ENCODE measurements at regions not wholly inside any gene's neighbourhood (a gene's known extent, or its start where the extent isn't known, plus 50 kb on each side); places are given as distances from the start of the nearest gene placed in this dataset.

DNA sequence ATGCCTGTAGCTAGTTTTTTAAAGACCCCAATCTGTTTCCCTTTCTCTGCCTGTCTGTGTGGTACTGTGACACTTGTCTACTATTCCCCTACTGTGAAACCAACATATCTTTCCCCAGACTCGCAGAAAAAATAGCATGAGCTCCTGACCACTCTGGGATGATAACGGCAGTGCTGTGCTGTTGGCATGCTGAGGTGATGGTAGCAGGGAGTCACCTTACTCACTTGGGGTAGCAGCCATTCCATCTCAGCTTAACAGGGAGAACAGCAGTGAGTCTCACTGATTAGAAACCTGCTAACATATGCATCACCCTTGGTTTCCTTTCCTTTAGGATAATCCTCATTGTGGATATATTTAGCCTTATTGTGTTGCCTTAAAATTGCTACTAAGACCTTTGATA is 469.6 kb upstream of the FZD8 start:
- H3K36me3 ChIP-seq (ENCODE audit: control insufficient read depth, insufficient read depth, low read length) = no peaks in the 10 kb centered on the region
- no peak for DNase-seq (ENCODE audit: low read depth)
- H3K4me3 ChIP-seq (ENCODE audit: low read depth, low read length) = no peak overlapping the region
- no peaks in the 10 kb centered on the region for H3K27me3 ChIP-seq (ENCODE audit: control insufficient read depth, insufficient read depth, low read length)
- TF ChIP-seq, protein P1, sequence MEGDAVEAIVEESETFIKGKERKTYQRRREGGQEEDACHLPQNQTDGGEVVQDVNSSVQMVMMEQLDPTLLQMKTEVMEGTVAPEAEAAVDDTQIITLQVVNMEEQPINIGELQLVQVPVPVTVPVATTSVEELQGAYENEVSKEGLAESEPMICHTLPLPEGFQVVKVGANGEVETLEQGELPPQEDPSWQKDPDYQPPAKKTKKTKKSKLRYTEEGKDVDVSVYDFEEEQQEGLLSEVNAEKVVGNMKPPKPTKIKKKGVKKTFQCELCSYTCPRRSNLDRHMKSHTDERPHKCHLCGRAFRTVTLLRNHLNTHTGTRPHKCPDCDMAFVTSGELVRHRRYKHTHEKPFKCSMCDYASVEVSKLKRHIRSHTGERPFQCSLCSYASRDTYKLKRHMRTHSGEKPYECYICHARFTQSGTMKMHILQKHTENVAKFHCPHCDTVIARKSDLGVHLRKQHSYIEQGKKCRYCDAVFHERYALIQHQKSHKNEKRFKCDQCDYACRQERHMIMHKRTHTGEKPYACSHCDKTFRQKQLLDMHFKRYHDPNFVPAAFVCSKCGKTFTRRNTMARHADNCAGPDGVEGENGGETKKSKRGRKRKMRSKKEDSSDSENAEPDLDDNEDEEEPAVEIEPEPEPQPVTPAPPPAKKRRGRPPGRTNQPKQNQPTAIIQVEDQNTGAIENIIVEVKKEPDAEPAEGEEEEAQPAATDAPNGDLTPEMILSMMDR (IDR thresholded peaks at IDR 0.05; ENCODE audit: insufficient read depth, low read length, poor library complexity, severe bottlenecking) = no peak

DNA sequence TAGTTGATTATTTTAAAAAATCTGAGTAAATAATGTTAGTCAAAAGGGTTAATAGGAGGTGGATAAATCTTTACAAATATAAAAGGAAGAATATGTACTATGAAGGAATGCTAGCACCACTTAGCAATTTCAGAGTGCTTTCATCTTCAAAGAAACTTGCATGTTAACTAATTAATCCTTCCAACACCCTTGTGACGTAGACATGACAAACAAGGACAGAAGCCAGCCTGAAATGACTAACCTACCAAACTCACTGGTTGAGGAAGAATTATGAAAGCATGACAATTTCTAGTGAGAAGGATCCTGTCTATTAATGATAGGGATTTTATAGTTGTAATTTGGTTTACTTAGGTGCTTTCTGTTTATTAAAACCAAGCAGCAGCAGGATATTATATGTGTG is 468.0 kb upstream of the FZD8 start:
- Histone ChIP-seq H3K36me3 (ENCODE audit: control insufficient read depth, insufficient read depth, low read length) (no peaks in the 10 kb centered on the region), H3K4me3 (ENCODE audit: low read depth, low read length) (no peak overlapping the region), H3K27me3 (ENCODE audit: control insufficient read depth, insufficient read depth, low read length) (no peaks in the 10 kb centered on the region)
- TF ChIP-seq, protein P1 (IDR thresholded peaks at IDR 0.05; ENCODE audit: insufficient read depth, low read length, poor library complexity, severe bottlenecking) = no peak
- DNase-seq (ENCODE audit: low read depth) = no peak

- Histone ChIP-seq H3K4me3 (ENCODE audit: low read depth, low read length) (no peak overlapping the region), H3K27me3 (ENCODE audit: control insufficient read depth, insufficient read depth, low read length) (no peaks in the 10 kb centered on the region), H3K36me3 (ENCODE audit: control insufficient read depth, insufficient read depth, low read length) (no peaks in the 10 kb centered on the region)
- TF ChIP-seq, protein P1 (IDR thresholded peaks at IDR 0.05; ENCODE audit: insufficient read depth, low read length, poor library complexity, severe bottlenecking) = no peak
- DNase-seq (ENCODE audit: low read depth) = no peak
These were observed 467.4 kb upstream of the FZD8 start for GRCh38 chr10:36109399-36110023.

GRCh38 chr10:36097696-36098095 is 455.6 kb upstream of the FZD8 start:
- Histone ChIP-seq H3K4me3 (ENCODE audit: low read depth, low read length) (no peak overlapping the region), H3K36me3 (ENCODE audit: control insufficient read depth, insufficient read depth, low read length) (no peaks in the 10 kb centered on the region), H3K27me3 (ENCODE audit: control insufficient read depth, insufficient read depth, low read length) (no peaks in the 10 kb centered on the region)
- DNase-seq (ENCODE audit: low read depth) = no peak
- TF ChIP-seq, protein P1 (IDR thresholded peaks at IDR 0.05; ENCODE audit: insufficient read depth, low read length, poor library complexity, severe bottlenecking) = no peak

- DNase-seq (ENCODE audit: low read depth) = no peak
- H3K36me3 ChIP-seq (ENCODE audit: control insufficient read depth, insufficient read depth, low read length) = no peaks in the 10 kb centered on the region
- TF ChIP-seq, protein P1 (IDR thresholded peaks at IDR 0.05; ENCODE audit: insufficient read depth, low read length, poor library complexity, severe bottlenecking) = no peak
- no peak overlapping the region for H3K4me3 ChIP-seq (ENCODE audit: low read depth, low read length)
- no peaks in the 10 kb centered on the region for H3K27me3 ChIP-seq (ENCODE audit: control insufficient read depth, insufficient read depth, low read length)
These were observed 454.5 kb upstream of the FZD8 start for GRCh38 chr10:36096576-36096975.

GRCh38 chr10:36094096-36094495 is 452.0 kb upstream of the FZD8 start:
- no peak for DNase-seq (ENCODE audit: low read depth)

More at GRCh38 chr10:36094096-36094495, 452.0 kb upstream of the FZD8 start:
- Histone ChIP-seq H3K36me3 (ENCODE audit: control insufficient read depth, insufficient read depth, low read length) (no peaks in the 10 kb centered on the region), H3K27me3 (ENCODE audit: control insufficient read depth, insufficient read depth, low read length) (no peaks in the 10 kb centered on the region), H3K4me3 (ENCODE audit: low read depth, low read length) (no peak overlapping the region)
- TF ChIP-seq, protein P1 (IDR thresholded peaks at IDR 0.05; ENCODE audit: insufficient read depth, low read length, poor library complexity, severe bottlenecking) = no peak

All from kidney epithelial cell (primary cell).